ENCODE measurements at regions not wholly inside any gene's neighbourhood (a gene's known extent, or its start where the extent isn't known, plus 50 kb on each side); places are given as distances from the start of the nearest gene placed in this dataset.

- Histone ChIP-seq H3K9ac (ENCODE audit: low read length) (no peak overlapping the region), H3K36me3 (ENCODE audit: control insufficient read depth, insufficient read depth, low read length) (no peaks in the 10 kb centered on the region), H3K27me3 (ENCODE audit: control insufficient read depth, insufficient read depth, low read length) (no peaks in the 10 kb centered on the region), H3K4me3 (ENCODE audit: low read length) (no peak overlapping the region), H3K27ac (ENCODE audit: low read depth, low read length) (no peak overlapping the region), H3K4me1 (ENCODE audit: control insufficient read depth, insufficient read depth, low read length) (no peaks in the 10 kb centered on the region)
These were observed 348.6 kb upstream of the SLC24A2 start for GRCh38 chr9:20137425-20137824.

DNA sequence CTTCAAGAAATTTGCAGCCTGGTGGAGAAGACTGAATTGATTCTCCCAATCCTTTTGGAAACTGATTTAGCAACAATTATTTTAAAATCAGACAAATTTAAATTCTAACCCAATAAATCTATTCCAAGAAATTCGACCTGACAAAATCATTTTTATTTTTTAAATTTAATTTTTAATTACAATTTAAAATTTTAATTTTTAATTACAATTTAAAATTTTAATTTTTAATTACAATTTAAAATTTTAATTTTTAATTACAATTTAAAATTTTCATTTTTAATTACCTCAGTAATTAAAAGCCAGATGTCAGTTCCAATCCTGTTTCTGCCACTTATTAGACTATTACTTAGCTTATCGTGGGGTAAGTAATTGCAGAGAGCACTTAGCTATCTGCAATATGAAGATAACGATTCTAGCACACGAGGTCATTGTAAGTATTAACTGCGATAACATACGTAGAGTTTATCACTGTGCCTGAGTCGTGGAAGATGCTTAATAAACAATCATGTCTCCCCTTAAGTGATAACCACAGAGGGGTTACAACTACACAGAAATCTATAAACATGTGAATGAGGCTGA lies 346.4 kb upstream of the SLC24A2 start:
- H3K4me3 ChIP-seq (ENCODE audit: low read length), result no peak overlapping the region
- H3K27me3 ChIP-seq (ENCODE audit: control insufficient read depth, insufficient read depth, low read length), result no peaks in the 10 kb centered on the region
- H3K36me3 ChIP-seq (ENCODE audit: control insufficient read depth, insufficient read depth, low read length), result no peaks in the 10 kb centered on the region
- H3K27ac ChIP-seq (ENCODE audit: low read depth, low read length), result no peak overlapping the region
- no peak overlapping the region for H3K9ac ChIP-seq (ENCODE audit: low read length)
- no peaks in the 10 kb centered on the region for H3K4me1 ChIP-seq (ENCODE audit: control insufficient read depth, insufficient read depth, low read length)

DNA sequence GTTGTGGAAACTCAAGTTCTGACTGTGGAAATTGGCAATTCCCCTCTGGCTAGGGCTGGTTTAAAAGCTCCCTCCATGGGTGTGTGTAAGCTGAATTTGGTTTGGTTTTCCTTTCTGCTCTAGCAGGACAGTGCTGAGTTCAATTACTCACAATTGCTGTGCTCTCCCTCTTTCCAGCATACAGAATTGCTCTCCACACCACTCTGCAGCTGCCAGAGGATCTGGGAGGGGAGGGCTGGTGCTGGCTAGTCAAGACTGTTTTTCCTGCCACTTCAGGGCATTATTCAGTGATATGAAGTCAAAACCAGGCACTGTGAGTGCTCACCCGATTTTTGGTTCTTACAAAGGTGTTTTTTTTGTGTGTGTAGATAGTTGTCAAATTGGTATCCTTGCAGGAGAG lies 336.9 kb upstream of the SLC24A2 start:
- Histone ChIP-seq H3K27ac (ENCODE audit: low read depth, low read length) (no peak overlapping the region), H3K27me3 (ENCODE audit: control insufficient read depth, insufficient read depth, low read length) (no peaks in the 10 kb centered on the region), H3K4me1 (ENCODE audit: control insufficient read depth, insufficient read depth, low read length) (no peaks in the 10 kb centered on the region), H3K4me3 (ENCODE audit: low read length) (no peak overlapping the region), H3K36me3 (ENCODE audit: control insufficient read depth, insufficient read depth, low read length) (no peaks in the 10 kb centered on the region), H3K9ac (ENCODE audit: low read length) (no peak overlapping the region)

GRCh38 chr9:20119566-20119965 lies 330.7 kb upstream of the SLC24A2 start:
- no peak overlapping the region for H3K4me3 ChIP-seq (ENCODE audit: low read length)
- H3K36me3 ChIP-seq (ENCODE audit: control insufficient read depth, insufficient read depth, low read length), result no peaks in the 10 kb centered on the region
- H3K4me1 ChIP-seq (ENCODE audit: control insufficient read depth, insufficient read depth, low read length), result no peaks in the 10 kb centered on the region
- H3K27ac ChIP-seq (ENCODE audit: low read depth, low read length), result no peak overlapping the region
- H3K9ac ChIP-seq (ENCODE audit: low read length), result no peak overlapping the region
- H3K27me3 ChIP-seq (ENCODE audit: control insufficient read depth, insufficient read depth, low read length), result no peaks in the 10 kb centered on the region

- H3K4me3 ChIP-seq (ENCODE audit: low read length), result no peak overlapping the region
- no peaks in the 10 kb centered on the region for H3K4me1 ChIP-seq (ENCODE audit: control insufficient read depth, insufficient read depth, low read length)
- no peak overlapping the region for H3K27ac ChIP-seq (ENCODE audit: low read depth, low read length)
- H3K27me3 ChIP-seq (ENCODE audit: control insufficient read depth, insufficient read depth, low read length), result no peaks in the 10 kb centered on the region
- H3K9ac ChIP-seq (ENCODE audit: low read length), result no peak overlapping the region
- no peaks in the 10 kb centered on the region for H3K36me3 ChIP-seq (ENCODE audit: control insufficient read depth, insufficient read depth, low read length)
These were observed 329.1 kb upstream of the SLC24A2 start for GRCh38 chr9:20117986-20118385.

- Histone ChIP-seq H3K4me1 (ENCODE audit: control insufficient read depth, insufficient read depth, low read length) (no peaks in the 10 kb centered on the region), H3K27me3 (ENCODE audit: control insufficient read depth, insufficient read depth, low read length) (no peaks in the 10 kb centered on the region), H3K27ac (ENCODE audit: low read depth, low read length) (no peak overlapping the region), H3K9ac (ENCODE audit: low read length) (no peak overlapping the region), H3K36me3 (ENCODE audit: control insufficient read depth, insufficient read depth, low read length) (no peaks in the 10 kb centered on the region), H3K4me3 (ENCODE audit: low read length) (no peak overlapping the region)
These were observed 328.6 kb upstream of the SLC24A2 start for GRCh38 chr9:20117482-20117881.

DNA sequence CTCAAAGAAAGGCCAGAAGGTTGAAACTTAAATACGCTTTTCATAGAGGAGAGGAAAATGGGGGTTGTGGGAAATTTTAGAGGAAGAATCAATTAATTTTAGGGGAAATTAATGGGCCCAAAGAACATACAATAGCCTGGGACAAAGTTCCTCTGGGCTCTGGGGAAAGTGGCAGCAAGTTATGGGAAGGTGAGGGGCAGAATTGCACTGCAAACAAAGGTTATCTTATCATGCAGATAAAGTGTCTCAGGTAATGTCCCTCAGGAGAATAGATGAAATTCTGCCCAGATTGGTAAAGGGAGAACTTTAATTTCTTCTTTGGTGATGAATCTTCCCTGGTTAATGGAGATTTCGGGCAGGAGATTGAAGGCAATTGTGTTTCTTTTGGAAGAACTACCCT lies 326.1 kb upstream of the SLC24A2 start:
- Histone ChIP-seq H3K4me1 (ENCODE audit: control insufficient read depth, insufficient read depth, low read length) (no peaks in the 10 kb centered on the region), H3K27ac (ENCODE audit: low read depth, low read length) (no peak overlapping the region), H3K36me3 (ENCODE audit: control insufficient read depth, insufficient read depth, low read length) (no peaks in the 10 kb centered on the region), H3K4me3 (ENCODE audit: low read length) (no peak overlapping the region), H3K27me3 (ENCODE audit: control insufficient read depth, insufficient read depth, low read length) (no peaks in the 10 kb centered on the region), H3K9ac (ENCODE audit: low read length) (no peak overlapping the region)

- H3K36me3 ChIP-seq (ENCODE audit: control insufficient read depth, insufficient read depth, low read length), result no peaks in the 10 kb centered on the region
- H3K9ac ChIP-seq (ENCODE audit: low read length), result no peak overlapping the region
- no peak overlapping the region for H3K27ac ChIP-seq (ENCODE audit: low read depth, low read length)
- H3K4me3 ChIP-seq (ENCODE audit: low read length), result no peak overlapping the region
- no peaks in the 10 kb centered on the region for H3K27me3 ChIP-seq (ENCODE audit: control insufficient read depth, insufficient read depth, low read length)
- H3K4me1 ChIP-seq (ENCODE audit: control insufficient read depth, insufficient read depth, low read length), result no peaks in the 10 kb centered on the region
These were observed 323.5 kb upstream of the SLC24A2 start for GRCh38 chr9:20112205-20112783.

DNA sequence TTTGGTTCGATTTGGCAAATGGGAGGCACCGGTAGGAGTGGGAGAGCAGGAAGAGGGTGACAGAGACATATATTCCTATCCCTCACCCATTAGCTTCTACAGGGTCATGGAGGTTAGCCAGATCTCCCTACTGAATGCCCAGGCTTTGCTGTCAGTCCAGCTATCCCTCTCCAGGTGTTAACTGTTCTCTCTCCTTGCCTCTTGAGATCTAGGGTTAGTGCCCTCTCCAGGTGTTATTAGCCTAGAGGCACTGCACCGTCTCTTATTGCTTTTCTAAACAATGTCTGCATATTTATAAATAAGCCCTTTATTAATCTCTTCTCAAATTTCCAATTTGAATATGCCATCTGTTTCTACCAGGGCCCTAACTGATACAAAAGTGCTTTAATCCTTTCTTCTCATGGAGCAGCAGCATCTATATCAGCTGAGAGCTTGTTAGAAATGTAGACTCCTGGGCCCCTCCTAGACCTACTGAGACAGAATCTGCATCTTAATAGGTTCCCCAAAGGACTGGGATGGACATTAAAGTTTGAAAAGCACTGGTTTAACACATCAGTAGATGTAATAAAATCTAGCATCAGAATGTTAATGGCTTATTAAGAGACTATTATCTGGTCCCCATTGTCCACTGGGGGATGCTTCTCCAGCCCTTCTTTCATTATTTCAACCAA lies 322.5 kb upstream of the SLC24A2 start:
- no peak overlapping the region for H3K4me3 ChIP-seq (ENCODE audit: low read length)
- no peak overlapping the region for H3K9ac ChIP-seq (ENCODE audit: low read length)
- no peaks in the 10 kb centered on the region for H3K4me1 ChIP-seq (ENCODE audit: control insufficient read depth, insufficient read depth, low read length)
- H3K27me3 ChIP-seq (ENCODE audit: control insufficient read depth, insufficient read depth, low read length), result no peaks in the 10 kb centered on the region
- no peaks in the 10 kb centered on the region for H3K36me3 ChIP-seq (ENCODE audit: control insufficient read depth, insufficient read depth, low read length)
- no peak overlapping the region for H3K27ac ChIP-seq (ENCODE audit: low read depth, low read length)

DNA sequence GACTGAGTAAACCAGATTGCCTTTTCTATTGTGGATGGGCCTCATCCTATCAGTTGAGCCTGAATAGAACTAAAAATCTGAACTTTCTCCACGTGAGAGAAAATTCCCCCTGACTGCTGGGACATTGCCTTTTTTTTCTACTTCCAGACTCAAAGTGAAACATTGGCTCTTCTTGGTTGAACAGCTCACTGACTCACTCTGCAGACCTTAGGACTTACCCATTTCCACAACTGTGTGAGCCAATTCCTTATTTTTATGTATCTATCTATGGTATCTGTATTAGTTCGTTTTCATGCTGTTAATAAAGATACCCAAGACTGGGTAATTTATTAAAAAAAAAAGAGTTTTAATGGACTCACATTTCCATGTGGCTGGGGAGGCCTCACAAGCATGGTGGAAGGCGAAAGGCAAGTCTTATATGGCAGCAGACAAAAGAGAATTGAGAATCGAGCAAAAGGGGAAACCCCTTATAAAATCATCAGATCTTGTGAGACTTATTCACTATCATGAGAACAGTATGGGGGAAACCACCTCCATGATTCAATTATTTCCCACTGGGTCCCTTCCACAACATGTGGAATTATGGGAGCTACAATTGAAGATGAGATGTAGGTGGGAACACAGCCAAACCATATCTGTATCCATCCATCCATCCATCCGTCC lies 306.7 kb upstream of the SLC24A2 start:
- no peaks in the 10 kb centered on the region for H3K4me1 ChIP-seq (ENCODE audit: control insufficient read depth, insufficient read depth, low read length)
- no peaks in the 10 kb centered on the region for H3K36me3 ChIP-seq (ENCODE audit: control insufficient read depth, insufficient read depth, low read length)
- no peaks in the 10 kb centered on the region for H3K27me3 ChIP-seq (ENCODE audit: control insufficient read depth, insufficient read depth, low read length)
- H3K4me3 ChIP-seq (ENCODE audit: low read length), result no peak overlapping the region
- H3K27ac ChIP-seq (ENCODE audit: low read depth, low read length), result no peak overlapping the region
- H3K9ac ChIP-seq (ENCODE audit: low read length), result no peak overlapping the region

GRCh38 chr9:20092561-20092960 lies 303.7 kb upstream of the SLC24A2 start:
- H3K36me3 ChIP-seq (ENCODE audit: control insufficient read depth, insufficient read depth, low read length), result no peaks in the 10 kb centered on the region
- no peaks in the 10 kb centered on the region for H3K4me1 ChIP-seq (ENCODE audit: control insufficient read depth, insufficient read depth, low read length)
- H3K9ac ChIP-seq (ENCODE audit: low read length), result no peak overlapping the region
- no peak overlapping the region for H3K27ac ChIP-seq (ENCODE audit: low read depth, low read length)
- H3K4me3 ChIP-seq (ENCODE audit: low read length), result no peak overlapping the region
- no peaks in the 10 kb centered on the region for H3K27me3 ChIP-seq (ENCODE audit: control insufficient read depth, insufficient read depth, low read length)

- no peak overlapping the region for H3K27ac ChIP-seq (ENCODE audit: low read depth, low read length)
- H3K27me3 ChIP-seq (ENCODE audit: control insufficient read depth, insufficient read depth, low read length), result no peaks in the 10 kb centered on the region
These were observed 298.6 kb upstream of the SLC24A2 start for GRCh38 chr9:20087481-20087880.

More at GRCh38 chr9:20087481-20087880, 298.6 kb upstream of the SLC24A2 start:
- no peak overlapping the region for H3K4me3 ChIP-seq (ENCODE audit: low read length)
- H3K9ac ChIP-seq (ENCODE audit: low read length), result no peak overlapping the region
- H3K36me3 ChIP-seq (ENCODE audit: control insufficient read depth, insufficient read depth, low read length), result no peaks in the 10 kb centered on the region
- H3K4me1 ChIP-seq (ENCODE audit: control insufficient read depth, insufficient read depth, low read length), result no peaks in the 10 kb centered on the region

Measured in rectal smooth muscle tissue (tissue), 1 donor.